OCI-LY1 (cell line): ENCODE measurements at regions not wholly inside any gene's neighbourhood (a gene's known extent, or its start where the extent isn't known, plus 50 kb on each side); places are given as distances from the start of the nearest gene placed in this dataset.

Source experiments
- CTCF ChIP-seq: fragments of 200-600 bp; sonication (generic), shearing (Covaris generic); IDR thresholded peaks from 2 replicates; pipeline ENCODE4 v1.5.1; 2017; ENCODE audit warnings: mild to moderate bottlenecking, antibody characterized with exemption, low read length, moderate library complexity, mixed read lengths
- EZH2 ChIP-seq: fragments of 200-600 bp; sonication (generic), shearing (Covaris generic); IDR thresholded peaks from 2 replicates; pipeline ENCODE4 v1.8.0; 2017; ENCODE audit warnings: borderline replicate concordance, mixed run types, mild to moderate bottlenecking, antibody characterized with exemption, low read length, moderate library complexity, mixed read lengths

GRCh38 chr14:30445852-30446251 lies 113.1 kb upstream of the G2E3 start:
- TF ChIP-seq CTCF = no peak
- TF ChIP-seq EZH2 = no peak
